T-helper 9 cell (primary cell): ENCODE measurements at regions not wholly inside any gene's neighbourhood (a gene's known extent, or its start where the extent isn't known, plus 50 kb on each side); places are given as distances from the start of the nearest gene placed in this dataset.

ENCODE experiments used
- DNase-seq: peaks from one replicate; pipeline ENCODE4 v3.0.0-alpha.2; 2020

GRCh38 chr1:38536089-38536488 lies 323.5 kb downstream of the RRAGC start:
- DNase-seq: no peak

DNA sequence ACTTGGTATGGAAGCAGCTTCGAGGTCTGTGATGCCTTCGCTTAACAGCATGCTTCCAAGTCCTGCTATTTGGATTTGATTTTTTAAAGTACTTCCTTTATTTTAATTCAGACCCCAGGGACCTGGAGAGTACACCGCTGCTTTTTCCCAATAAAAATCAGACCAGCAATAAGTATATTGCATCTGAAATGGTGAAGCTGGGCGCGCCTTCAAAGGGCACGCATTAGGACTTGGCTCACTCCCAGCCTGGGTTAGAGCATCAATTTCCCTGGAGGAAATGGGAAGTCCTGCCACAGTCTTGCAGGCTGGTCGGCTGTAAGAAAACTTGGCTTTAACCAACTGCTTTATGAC lies 325.1 kb downstream of the RRAGC start:
- DNase-seq: no peak

DNA sequence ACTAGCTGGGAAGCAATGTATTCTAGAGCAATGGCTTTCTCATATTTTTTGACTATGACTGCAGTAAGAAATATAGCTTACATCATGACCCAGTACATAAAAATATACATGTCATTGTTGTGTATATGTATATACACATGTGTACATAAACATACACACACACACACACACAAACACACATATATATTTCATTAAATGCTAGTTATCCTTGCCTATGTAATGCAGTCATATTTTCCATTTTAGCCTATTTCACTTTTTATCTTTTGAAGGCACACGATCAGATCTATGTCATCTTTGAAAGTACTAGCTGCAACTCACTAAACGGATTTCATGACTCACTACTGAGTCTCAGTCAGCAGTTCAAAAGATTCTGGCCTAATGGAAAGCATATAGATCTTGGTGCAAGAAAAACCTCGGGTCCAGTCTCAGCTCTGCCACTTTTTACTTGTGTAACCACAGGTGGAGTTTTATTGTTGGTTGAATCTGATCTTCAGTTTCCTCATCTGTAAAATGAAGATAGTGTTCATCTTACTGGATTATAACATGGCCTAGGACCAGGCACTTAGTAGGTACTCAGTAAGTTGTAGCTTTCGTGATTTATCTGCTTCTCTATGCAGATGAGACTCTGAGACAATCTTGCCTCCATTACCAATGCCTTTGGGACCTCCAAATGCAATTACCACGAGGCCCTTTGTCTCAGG lies 325.6 kb downstream of the RRAGC start:
- DNase-seq: no peak

DNA sequence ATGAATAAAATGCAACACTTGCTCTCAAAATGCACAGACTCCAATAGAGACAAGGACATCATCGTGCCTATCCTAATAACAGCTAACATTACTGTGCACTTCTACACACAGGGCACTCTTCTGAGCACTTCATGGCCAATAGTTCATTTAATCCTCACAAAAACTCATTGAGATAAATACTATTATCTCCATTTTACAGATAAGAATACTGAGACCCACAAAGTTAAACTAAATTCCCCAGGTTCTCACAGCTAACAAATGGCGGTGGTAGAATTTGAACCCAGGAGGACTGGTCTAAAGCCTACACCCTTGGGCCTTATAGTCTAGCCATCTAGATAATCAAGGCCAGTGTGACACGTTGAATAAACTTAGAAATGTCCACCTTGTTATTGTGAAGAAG lies 328.6 kb downstream of the RRAGC start:
- no peak for DNase-seq

DNA sequence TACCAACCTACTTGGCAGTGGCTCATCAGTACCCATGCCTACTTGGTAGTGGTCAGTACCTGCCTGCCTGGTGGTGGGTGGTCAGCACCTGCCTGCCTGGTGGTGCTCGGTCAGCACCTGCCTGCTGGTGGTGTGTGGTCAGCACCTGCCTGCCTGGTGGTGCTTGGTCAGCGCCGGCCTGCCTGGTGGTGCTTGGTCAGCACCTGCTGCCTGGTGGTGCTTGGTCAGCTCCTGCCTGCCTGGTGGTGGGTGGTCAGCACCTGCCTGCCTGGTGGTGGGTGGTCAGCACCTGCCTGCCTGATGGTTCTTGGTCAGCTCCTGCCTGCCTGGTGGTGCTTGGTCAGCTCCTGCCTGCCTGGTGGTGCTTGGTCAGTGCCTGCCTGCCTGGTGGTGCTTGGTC lies 329.6 kb downstream of the RRAGC start:
- no peak for DNase-seq

DNA sequence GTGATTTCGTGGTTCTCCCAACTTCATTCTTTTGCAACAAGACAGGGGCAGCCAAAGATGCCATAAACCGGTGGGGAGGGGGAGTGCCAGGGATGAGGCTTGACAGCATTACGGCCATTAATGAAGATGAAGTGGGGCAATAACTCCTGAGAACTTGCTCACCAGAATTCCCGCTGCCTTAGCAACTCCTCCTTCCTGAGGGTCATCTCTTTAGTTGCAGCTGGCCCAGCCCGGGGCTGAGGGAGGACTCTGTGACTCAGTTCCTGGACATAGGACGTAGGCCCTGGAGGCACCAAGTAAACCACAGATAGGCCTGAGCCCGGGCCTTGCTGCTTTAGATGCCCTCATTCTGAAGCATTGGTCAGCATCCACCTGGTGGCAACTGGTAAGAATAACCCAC lies 330.2 kb downstream of the RRAGC start:
- no peak for DNase-seq

DNA sequence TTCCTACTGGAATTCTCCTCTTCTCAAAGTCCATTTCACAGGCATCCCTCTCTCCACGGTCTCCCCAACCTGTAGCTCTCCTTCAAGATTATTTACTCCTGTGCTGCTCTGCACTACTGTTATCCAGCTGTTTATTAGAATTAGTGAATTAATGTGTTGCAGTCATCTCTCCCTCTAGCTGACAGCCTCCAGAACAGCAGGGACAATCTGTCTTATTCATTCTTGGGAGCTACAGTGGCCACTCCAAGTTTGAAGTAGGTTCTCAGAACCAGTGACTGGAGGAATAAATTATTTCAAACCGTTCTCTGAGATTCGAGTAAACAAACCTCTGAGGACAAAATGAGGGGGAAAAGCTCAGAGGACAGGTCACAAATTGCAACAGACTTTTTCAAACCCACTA lies 330.9 kb downstream of the RRAGC start:
- DNase-seq: no peak

- DNase-seq: no peak
Observed at GRCh38 chr1:38527373-38527966, 332.1 kb downstream of the RRAGC start.

DNA sequence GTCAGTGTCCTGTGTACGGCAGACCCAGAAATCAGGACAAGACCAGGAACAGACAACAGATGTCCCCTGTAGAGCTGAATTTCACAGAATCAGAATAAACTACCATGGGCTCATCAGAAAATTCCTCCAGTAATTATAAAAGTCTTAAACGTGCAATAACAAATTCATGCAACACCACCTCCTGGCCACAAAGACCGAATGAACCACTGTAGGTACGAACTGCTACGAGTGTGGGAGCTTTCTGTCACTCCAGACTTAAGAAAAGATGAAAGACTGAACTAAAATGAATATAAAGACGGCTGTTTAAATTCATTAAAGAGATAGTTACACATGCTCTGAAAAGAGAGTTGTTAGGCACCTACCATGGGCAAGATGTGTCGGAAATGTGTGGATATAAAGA lies 333.5 kb downstream of the RRAGC start:
- no peak for DNase-seq

DNA sequence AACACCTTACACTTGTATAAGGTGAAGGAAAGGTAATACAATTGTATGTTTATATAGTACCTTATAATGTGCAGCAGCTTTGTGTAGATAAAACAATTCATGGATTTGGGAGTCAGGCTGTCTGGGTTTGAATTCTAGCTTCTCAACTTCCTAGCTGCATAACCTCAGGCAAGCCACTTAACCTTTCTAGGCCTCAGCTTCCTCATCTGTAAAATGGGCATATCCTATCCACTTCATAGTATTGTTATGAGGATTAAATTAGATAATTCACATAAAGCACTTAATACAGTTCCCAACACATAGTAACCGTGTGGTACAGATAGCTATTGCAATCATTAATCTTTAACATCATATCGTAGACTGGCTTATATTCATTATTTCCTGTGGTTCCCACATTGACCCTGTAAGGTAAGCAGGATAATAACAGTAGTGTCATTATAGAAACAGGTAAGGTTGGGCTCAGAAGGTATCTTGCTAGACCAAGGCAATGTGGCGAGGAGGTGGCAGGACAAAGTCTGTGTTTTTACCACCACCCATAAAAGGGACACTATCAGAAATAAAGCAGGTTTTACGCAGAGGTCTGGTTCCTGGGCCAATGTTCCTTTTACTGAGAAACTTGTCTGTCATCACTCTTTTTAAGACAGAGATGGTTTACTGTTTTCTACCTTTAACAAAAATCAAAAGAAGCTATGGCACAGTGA lies 334.1 kb downstream of the RRAGC start:
- DNase-seq: no peak

- DNase-seq: no peak
Observed at GRCh38 chr1:38524025-38524641, 335.4 kb downstream of the RRAGC start.

- no peak for DNase-seq
Observed at GRCh38 chr1:38523568-38523939, 336.0 kb downstream of the RRAGC start.

DNA sequence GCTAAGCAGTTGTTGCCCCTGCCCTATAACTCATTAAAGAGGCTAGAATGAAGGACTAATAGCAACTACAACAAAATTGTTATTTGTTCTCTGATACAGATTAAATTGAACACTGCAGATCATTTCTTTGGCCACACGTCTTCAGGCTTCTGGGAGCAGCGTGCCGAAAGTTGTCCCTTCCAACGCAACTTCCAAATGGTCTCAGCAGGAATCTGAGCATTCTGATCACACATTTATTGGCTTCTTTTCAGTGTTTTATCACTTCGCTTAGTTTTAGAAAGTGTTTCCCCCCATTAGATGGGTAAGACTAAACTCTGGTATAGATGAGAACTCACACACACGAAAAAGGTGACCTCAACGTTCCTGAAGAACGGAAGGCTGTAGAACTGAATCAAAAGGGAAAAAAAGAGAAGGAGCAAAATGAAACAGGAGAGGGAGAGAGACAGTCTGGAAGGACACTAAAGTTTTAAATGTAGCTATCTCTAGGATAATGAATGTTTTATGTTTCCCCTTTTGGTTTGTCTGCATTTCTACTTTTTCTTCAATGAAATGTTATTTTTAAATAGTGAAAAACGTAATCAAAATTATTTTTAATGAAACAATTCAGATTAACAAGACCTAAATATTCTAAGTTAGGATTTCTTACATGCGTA lies 336.5 kb downstream of the RRAGC start:
- no peak for DNase-seq

DNA sequence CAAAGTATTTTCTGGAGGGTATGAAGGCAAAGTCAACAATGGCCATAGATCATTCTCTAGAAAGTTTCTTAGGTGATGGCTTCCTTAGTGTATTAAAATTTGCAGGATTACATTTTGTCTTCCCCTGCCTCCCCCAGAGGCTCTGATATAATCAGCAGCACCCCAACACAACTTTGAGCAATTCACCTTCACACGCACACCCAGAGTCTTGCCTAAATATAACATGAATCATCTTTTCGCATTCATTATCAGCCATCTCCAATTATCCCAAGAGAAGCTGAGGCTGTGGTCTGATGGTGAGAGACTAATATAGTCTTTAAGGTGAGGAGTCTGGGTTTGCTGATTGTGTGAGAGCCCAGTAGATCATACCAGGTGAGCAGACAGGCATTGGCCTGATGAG lies 343.0 kb downstream of the RRAGC start:
- DNase-seq: no peak

DNA sequence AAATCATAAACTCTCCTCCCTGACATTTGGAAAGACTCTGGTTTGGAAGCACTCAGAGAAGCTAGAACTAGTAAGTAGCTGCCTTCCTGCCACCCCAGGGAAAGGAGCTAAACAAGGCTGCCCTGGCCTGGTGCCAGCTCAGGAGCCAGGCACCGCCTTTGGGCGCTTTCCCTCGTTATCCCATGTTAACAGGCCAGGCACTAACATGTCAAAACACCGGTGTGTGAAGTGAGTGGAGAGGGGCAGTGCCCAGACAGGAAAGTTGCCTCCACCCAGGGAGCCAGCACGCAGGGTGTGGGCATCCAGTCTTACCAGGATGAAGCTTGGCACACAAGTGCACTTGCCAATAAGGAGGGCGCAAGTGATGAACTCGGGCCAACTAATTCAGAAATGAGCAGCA lies 346.8 kb downstream of the RRAGC start:
- no peak for DNase-seq

DNA sequence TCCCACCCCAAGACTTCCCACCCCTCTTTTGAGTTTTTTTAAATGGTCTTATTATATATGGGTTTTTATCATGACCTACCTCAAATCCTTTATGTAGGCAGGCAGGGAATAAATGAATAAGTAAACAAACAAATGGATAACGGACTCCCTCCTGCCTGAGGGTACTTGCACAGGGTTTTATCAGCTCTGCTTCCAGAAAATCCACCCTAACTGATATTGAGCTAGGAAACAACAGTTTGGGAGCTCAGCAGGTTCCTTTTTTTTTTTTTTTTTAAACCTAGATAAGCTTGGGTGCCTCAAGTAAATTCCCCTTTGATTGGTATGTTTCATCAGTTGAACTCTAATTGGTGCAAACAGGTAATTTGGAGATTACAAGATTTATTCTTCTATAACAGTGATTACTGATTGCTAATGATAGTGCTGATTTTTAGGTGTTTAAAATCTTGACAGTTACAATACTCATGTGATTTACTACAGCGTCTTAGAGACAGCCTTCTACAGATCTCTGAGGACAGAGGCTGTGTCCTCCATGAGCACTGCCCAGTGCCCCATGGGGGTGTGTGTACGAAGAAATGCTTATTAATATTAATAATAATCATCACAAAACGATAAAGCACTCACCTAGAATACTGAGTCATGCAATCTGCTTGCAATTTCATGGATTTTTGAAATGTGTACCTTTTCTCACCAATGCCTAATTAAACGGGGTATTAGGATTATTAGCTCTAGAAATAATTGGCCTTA lies 347.4 kb downstream of the RRAGC start:
- no peak for DNase-seq

GRCh38 chr1:38508232-38508631 lies 351.3 kb downstream of the RRAGC start:
- DNase-seq: no peak

DNA sequence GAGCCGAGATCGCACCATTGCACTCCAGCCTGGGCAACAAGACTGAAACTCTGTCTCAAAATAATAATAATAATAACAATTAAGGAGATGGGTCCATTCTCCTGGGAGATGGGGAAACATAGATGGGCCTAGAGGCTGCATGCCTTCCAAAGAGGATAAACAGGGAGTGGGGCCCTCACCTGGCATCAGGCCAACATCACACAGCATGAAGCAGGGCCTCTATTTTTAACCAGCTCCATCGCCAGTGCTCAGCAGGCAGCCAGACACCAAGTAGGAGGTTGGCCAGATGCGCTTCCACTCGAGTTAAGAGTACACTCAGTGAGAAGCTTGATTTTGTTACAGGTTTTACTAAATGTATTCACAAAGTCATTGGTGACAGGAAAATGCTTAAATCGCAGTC lies 352.0 kb downstream of the RRAGC start:
- DNase-seq: no peak

DNA sequence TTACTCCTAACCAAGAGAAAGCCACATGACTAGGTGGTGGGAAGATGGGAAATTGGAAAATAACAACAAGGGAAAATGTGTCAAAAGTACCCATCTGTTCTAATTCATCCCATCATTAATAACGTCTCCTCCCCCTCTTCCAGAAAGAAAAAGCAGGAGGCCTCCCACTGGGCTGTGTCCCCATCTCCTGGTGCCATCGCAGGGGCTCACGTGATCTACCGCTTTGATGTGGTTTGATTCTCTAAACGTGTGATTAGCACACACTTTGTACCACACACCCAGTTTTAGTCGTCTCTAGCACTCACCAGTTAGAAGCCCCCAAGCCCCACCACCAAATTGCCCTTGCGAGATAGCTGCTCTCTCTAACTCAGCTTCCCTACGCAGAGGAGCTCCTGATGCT lies 353.6 kb downstream of the RRAGC start:
- DNase-seq: no peak

DNA sequence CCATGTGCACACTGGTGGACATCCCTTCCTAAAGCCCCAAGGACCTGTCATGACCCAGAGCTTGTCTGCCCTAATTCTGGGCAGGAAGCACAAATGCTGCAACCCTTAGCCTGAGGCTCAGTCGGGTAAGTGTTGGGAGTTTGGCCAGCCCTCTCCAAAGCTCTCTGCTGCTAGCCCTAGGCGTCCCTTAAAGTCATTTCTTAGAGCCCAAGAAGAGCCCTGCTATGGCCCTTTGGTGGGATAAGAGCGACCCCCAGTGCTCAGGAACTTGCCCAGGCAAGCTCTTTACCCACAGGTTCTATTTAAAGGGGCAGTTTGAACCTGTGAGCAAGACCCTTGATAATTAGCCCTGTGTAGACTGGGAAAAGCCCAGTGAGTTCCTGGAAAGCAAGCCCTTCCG lies 356.8 kb downstream of the RRAGC start:
- DNase-seq: no peak

DNA sequence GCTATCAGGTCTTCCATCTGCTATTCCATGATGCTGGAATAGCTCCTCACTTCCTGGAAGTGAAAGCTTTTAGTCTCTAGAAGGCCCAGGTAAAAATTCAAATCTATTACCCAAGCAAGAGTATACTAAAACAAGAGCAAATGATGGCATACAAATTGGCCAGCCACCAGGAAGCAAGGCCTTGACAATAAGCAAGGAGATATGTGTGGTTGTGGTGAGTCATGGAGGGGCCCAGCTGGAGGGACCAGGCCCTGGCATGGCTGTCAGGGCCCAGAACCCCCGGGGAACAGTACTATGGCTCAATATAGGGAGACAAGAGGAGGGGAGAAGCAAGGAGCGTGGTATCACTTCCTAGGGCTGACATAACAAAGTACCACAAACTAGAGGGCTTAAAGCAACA lies 358.7 kb downstream of the RRAGC start:
- no peak for DNase-seq

GRCh38 chr1:38500352-38500751 lies 359.2 kb downstream of the RRAGC start:
- DNase-seq: no peak

- no peak for DNase-seq
Observed at GRCh38 chr1:38498686-38499085, 360.9 kb downstream of the RRAGC start.
